ENCODE measurements at regions not wholly inside any gene's neighbourhood (a gene's known extent, or its start where the extent isn't known, plus 50 kb on each side); places are given as distances from the start of the nearest gene placed in this dataset.

- intact Hi-C loops (cut with DNase I; ENCODE audit: low total_unique reads): no loop called here
- H3K4me3 ChIP-seq (ENCODE audit: low read depth, poor library complexity, severe bottlenecking): no peak overlapping the region
- DNase-seq (ENCODE audit: low spot score in 2 of 2): no peak
- TF ChIP-seq POLR2A (IDR thresholded peaks at IDR 0.05) (no peak), CTCF (IDR thresholded peaks at IDR 0.05) (no peak)
- WGBS, 2 donors: 81 to 84% methylated on average over 4 of the region's 4 CpGs
Observed at GRCh38 chr5:68591850-68592249, 376.3 kb downstream of the PIK3R1 start.

GRCh38 chr5:68592351-68592750, 376.8 kb downstream of the PIK3R1 start:
- intact Hi-C loops (cut with DNase I; ENCODE audit: low total_unique reads): no loop called here
- 75 to 86% methylated on average over 3 of the region's 3 CpGs for WGBS, 2 donors
- no peak overlapping the region for H3K4me3 ChIP-seq (ENCODE audit: low read depth, poor library complexity, severe bottlenecking)
- TF ChIP-seq CTCF (IDR thresholded peaks at IDR 0.05): no peak
- no peak for DNase-seq (ENCODE audit: low spot score in 2 of 2)

- TF ChIP-seq CTCF (IDR thresholded peaks at IDR 0.05) (no peak), POLR2A (IDR thresholded peaks at IDR 0.05) (no peak)
- DNase-seq (ENCODE audit: low spot score in 2 of 2): no peak
- H3K4me3 ChIP-seq (ENCODE audit: low read depth, poor library complexity, severe bottlenecking): no peak overlapping the region
- intact Hi-C loops (cut with DNase I; ENCODE audit: low total_unique reads): no loop called here
- WGBS, 2 donors: 52 to 54% methylated on average over 5 of the region's 5 CpGs
Observed at GRCh38 chr5:68593211-68593671, 377.7 kb downstream of the PIK3R1 start.

GRCh38 chr5:68612972-68613371, 397.4 kb downstream of the PIK3R1 start:
- WGBS, 2 donors: 84 to 86% methylated on average over 1 of the region's 1 CpG
- TF ChIP-seq CTCF (IDR thresholded peaks at IDR 0.05): no peak
- TF ChIP-seq POLR2A (IDR thresholded peaks at IDR 0.05): no peak
- DNase-seq (ENCODE audit: low spot score in 2 of 2): no peak
- H3K4me3 ChIP-seq (ENCODE audit: low read depth, poor library complexity, severe bottlenecking): no peak overlapping the region
- intact Hi-C loops (cut with DNase I; ENCODE audit: low total_unique reads): no loop called here

GRCh38 chr5:68618501-68618900, 402.9 kb downstream of the PIK3R1 start:
- DNase-seq (ENCODE audit: low spot score in 2 of 2): no peak
- WGBS, 2 donors: 85 to 89% methylated on average over 2 of the region's 2 CpGs
- intact Hi-C loops (cut with DNase I; ENCODE audit: low total_unique reads): no loop called here
- no peak overlapping the region for H3K4me3 ChIP-seq (ENCODE audit: low read depth, poor library complexity, severe bottlenecking)
- TF ChIP-seq POLR2A (IDR thresholded peaks at IDR 0.05): no peak
- no peak for TF ChIP-seq CTCF (IDR thresholded peaks at IDR 0.05)

GRCh38 chr5:68627001-68627400, 411.4 kb downstream of the PIK3R1 start:
- WGBS, 2 donors: 89 to 93% methylated on average over 7 of the region's 7 CpGs

More at GRCh38 chr5:68627001-68627400, 411.4 kb downstream of the PIK3R1 start:
- intact Hi-C loops (cut with DNase I; ENCODE audit: low total_unique reads): no loop called here
- no peak overlapping the region for H3K4me3 ChIP-seq (ENCODE audit: low read depth, poor library complexity, severe bottlenecking)
- DNase-seq (ENCODE audit: low spot score in 2 of 2): no peak
- no peak for TF ChIP-seq POLR2A (IDR thresholded peaks at IDR 0.05)
- TF ChIP-seq CTCF (IDR thresholded peaks at IDR 0.05): no peak

Data from lower leg skin (tissue), 4 donors.